Lung (tissue), 11 donors: ENCODE measurements at regions not wholly inside any gene's neighbourhood (a gene's known extent, or its start where the extent isn't known, plus 50 kb on each side); places are given as distances from the start of the nearest gene placed in this dataset.

Experiments used
- ATAC-seq: fragments of 200-7000 bp; cut with Tn5 transposase; one replicate; pipeline ENCODE4 v1.9.1; 2020; ENCODE audit warnings: moderate number of reproducible peaks; ENCODE audit not compliant: insufficient read depth, low FRiP score
- DNase-seq, 3 donors: peaks; one replicate each; pipeline ENCODE4 v3.0.0-alpha.2; 2013 to 2017
- H3K27ac ChIP-seq, 2 donors: one replicate each; pipeline ENCODE4 v1.5.1; 2013; ENCODE audit warnings: mild to moderate bottlenecking in 2 of 2, moderate library complexity in 2 of 2, control low read depth in 1 of 2, inconsistent platforms in 1 of 2, low read depth in 1 of 2, low read length in 1 of 2
- H3K27me3 ChIP-seq, 3 donors: one replicate each; pipeline ENCODE4 v1.5.1; 2013; ENCODE audit warnings: low read length in 2 of 3; ENCODE audit not compliant: control insufficient read depth in 3 of 3, insufficient read depth in 3 of 3
- H3K36me3 ChIP-seq, 4 donors: one replicate each; pipeline ENCODE4 v1.5.1; 2013; ENCODE audit warnings: low read length in 4 of 4, mild to moderate bottlenecking in 1 of 4, moderate library complexity in 1 of 4; ENCODE audit not compliant: control insufficient read depth in 4 of 4, insufficient read depth in 4 of 4
- H3K4me1 ChIP-seq, 5 donors: one replicate each; pipeline ENCODE4 v1.5.1; 2013; ENCODE audit warnings: low read length in 5 of 5, mild to moderate bottlenecking in 2 of 5, moderate library complexity in 1 of 5; ENCODE audit not compliant: control insufficient read depth in 5 of 5, insufficient read depth in 5 of 5
- H3K4me3 ChIP-seq: one replicate; pipeline ENCODE4 v1.5.1; 2013; ENCODE audit warnings: mild to moderate bottlenecking, control low read depth, moderate library complexity
- H3K9ac ChIP-seq, 2 donors: one replicate each; pipeline ENCODE4 v1.5.1; 2013; ENCODE audit warnings: low read length in 2 of 2, control low read depth in 1 of 2; ENCODE audit not compliant: insufficient read depth in 1 of 2
- H3K9me3 ChIP-seq, 4 donors: one replicate each; pipeline ENCODE4 v1.5.1; 2013; ENCODE audit warnings: low read length in 3 of 4, mild to moderate bottlenecking in 1 of 4, moderate library complexity in 1 of 4; ENCODE audit not compliant: control insufficient read depth in 4 of 4, insufficient read depth in 3 of 4
- CTCF ChIP-seq: IDR thresholded peaks from 2 replicates; pipeline ENCODE4 v1.5.1; 2012; ENCODE audit warnings: mild to moderate bottlenecking; ENCODE audit errors: control extremely low read depth, extremely low read depth
- WGBS, 2 donors: extraction: QIAGEN DNeasy Blood & Tissue Kit; methylation state at CpG; one replicate each; pipeline ENCODE4 v1.1.7; 2013; 5-methylcytosine and 5-hydroxymethylcytosine counted together
- donor health status: control.
- donor health status: control.
- donor health status: Bipolar disorder and iron deficiency.
- donor health status: healthy.
- donor health status: DM: yes; HTN: yes; CAD: no.

DNA sequence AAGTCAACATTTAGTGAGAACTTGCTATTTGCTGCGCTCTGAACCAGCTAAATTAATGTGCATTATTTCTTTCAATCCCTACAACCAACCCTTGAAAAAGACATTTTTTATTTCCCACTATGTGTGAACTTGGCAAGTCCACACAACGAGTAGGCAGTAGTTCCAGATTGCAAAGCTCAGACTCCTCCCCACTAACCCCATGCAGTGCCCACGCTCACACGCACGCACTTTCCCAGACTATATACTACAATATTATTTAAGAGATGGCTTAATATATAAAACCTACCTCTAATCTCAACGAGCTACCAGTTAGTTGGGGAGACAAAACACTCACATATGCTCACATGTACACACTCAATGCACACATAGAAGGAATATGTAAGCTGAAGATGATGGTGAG lies 671.2 kb downstream of the LMO4 start:
- Histone ChIP-seq H3K27me3 (no peaks in the 10 kb centered on the region), H3K4me1 (no peaks in the 10 kb centered on the region), H3K36me3 (no peaks in the 10 kb centered on the region), H3K9me3 (no peaks in the 10 kb centered on the region), H3K27ac (no peak overlapping the region), H3K4me3 (no peak overlapping the region), H3K9ac (no peak overlapping the region)
- no peak for TF ChIP-seq CTCF
- 85 to 90% methylated on average over 6 of the region's 6 CpGs for WGBS, 2 donors
- DNase-seq: no peak
- ATAC-seq: no peak

- no peak overlapping the region for H3K4me3 ChIP-seq
- H3K4me1 ChIP-seq: no peaks in the 10 kb centered on the region
- TF ChIP-seq CTCF: no peak
- H3K36me3 ChIP-seq: no peaks in the 10 kb centered on the region
- H3K27ac ChIP-seq: no peak overlapping the region
- H3K9ac ChIP-seq: no peak overlapping the region
- H3K9me3 ChIP-seq: no peaks in the 10 kb centered on the region
- no peaks in the 10 kb centered on the region for H3K27me3 ChIP-seq
- no peak for DNase-seq
- peak; percentile 41 for ATAC-seq
- WGBS, 2 donors: 90 to 95% methylated on average over 1 of the region's 1 CpG
Measured at GRCh38 chr1:88001460-88001859, 672.8 kb downstream of the LMO4 start.

- no peak for TF ChIP-seq CTCF
- no peak overlapping the region for H3K27ac ChIP-seq
- no peaks in the 10 kb centered on the region for H3K36me3 ChIP-seq
- 89 to 96% methylated on average over 2 of the region's 2 CpGs for WGBS, 2 donors
- no peak for DNase-seq
- H3K4me3 ChIP-seq: no peak overlapping the region
- ATAC-seq: no peak
- no peak overlapping the region for H3K9ac ChIP-seq
- no peaks in the 10 kb centered on the region for H3K27me3 ChIP-seq
- H3K9me3 ChIP-seq: no peaks in the 10 kb centered on the region
- H3K4me1 ChIP-seq: no peaks in the 10 kb centered on the region
Measured at GRCh38 chr1:88003255-88003654, 674.6 kb downstream of the LMO4 start.

- H3K9ac ChIP-seq: no peak overlapping the region
- no peak for TF ChIP-seq CTCF
- H3K4me1 ChIP-seq: no peaks in the 10 kb centered on the region
- H3K27me3 ChIP-seq: no peaks in the 10 kb centered on the region
- 52 to 67% methylated on average over 1 of the region's 1 CpG for WGBS, 2 donors
- no peak overlapping the region for H3K27ac ChIP-seq
- no peaks in the 10 kb centered on the region for H3K36me3 ChIP-seq
- ATAC-seq (no peak), DNase-seq (no peak)
- no peak overlapping the region for H3K4me3 ChIP-seq
- no peaks in the 10 kb centered on the region for H3K9me3 ChIP-seq
Measured at GRCh38 chr1:88009916-88010315, 674.2 kb upstream of the PKN2 start.
